Stomach (tissue), 8 donors: ENCODE measurements at regions not wholly inside any gene's neighbourhood (a gene's known extent, or its start where the extent isn't known, plus 50 kb on each side); places are given as distances from the start of the nearest gene placed in this dataset.

Source experiments
- DNase-seq, 2 donors: peaks; one replicate each; pipeline versions ENCODE4 v3.0.0 to v3.0.0-alpha.2; 2013 to 2019
- H3K27ac ChIP-seq, 5 donors: fragments of 200-600 bp in 4 of 5; sonication (generic) in 4 of 5; one replicate each; pipeline ENCODE4 v1.5.1; 2013 to 2019; ENCODE audit warnings: mild to moderate bottlenecking in 1 of 5, moderate library complexity in 1 of 5
- H3K27me3 ChIP-seq, 3 donors: fragments of 200-600 bp; sonication (generic); one replicate each; pipeline ENCODE4 v1.5.1; 2017 to 2019; ENCODE audit warnings: mixed run types in 1 of 3
- H3K36me3 ChIP-seq, 4 donors: fragments of 200-600 bp; sonication (generic); 1 replicate in 3 of 4; 2 replicates in 1 of 4; pipeline ENCODE4 v1.5.1; 2016 to 2019
- H3K4me1 ChIP-seq, 4 donors: fragments of 200-600 bp; sonication (generic); one replicate each; pipeline ENCODE4 v1.5.1; 2016 to 2019
- H3K4me3 ChIP-seq, 4 donors: fragments of 200-600 bp; sonication (generic) in 3 of 4; one replicate each; pipeline ENCODE4 v1.5.1; 2016 to 2019; ENCODE audit warnings: mild to moderate bottlenecking in 1 of 4
- H3K9me3 ChIP-seq, 4 donors: fragments of 200-600 bp; sonication (generic); one replicate each; pipeline ENCODE4 v1.5.1; 2016 to 2019
- EP300 ChIP-seq: sonication (generic); formaldehyde crosslinking; IDR thresholded peaks from one replicate; pipeline ENCODE4 v1.6.1; 2017; ENCODE audit warnings: antibody characterized with exemption
- POLR2A ChIP-seq, 4 donors: fragments of 450-650 bp; IDR thresholded peaks; one replicate each; pipeline ENCODE4 v1.6.1; 2016; ENCODE audit warnings: antibody characterized with exemption in 4 of 4, control low read depth in 2 of 4, mild to moderate bottlenecking in 1 of 4, moderate library complexity in 1 of 4
- POLR2AphosphoS5 ChIP-seq, 3 donors: sonication (generic); formaldehyde crosslinking; IDR thresholded peaks; one replicate each; pipeline ENCODE4 v1.6.1; 2016; ENCODE audit warnings: antibody characterized with exemption in 3 of 3
- WGBS, 5 donors: extraction: QIAGEN DNeasy Blood & Tissue Kit in 3 of 5; methylation state at CpG; one replicate each; pipeline versions ENCODE4 v1.1.5 to v1.1.7; 2013 to 2018; 5-methylcytosine and 5-hydroxymethylcytosine counted together
- intact Hi-C: fragments of 100-400 bp; cut with DNase I; formaldehyde crosslinking; loops from one replicate; pipeline ENCODE4 v1.15.1; 2023; ENCODE audit warnings: low total_unique reads
- TF ChIP-seq, protein P1 (sequence below), 7 experiments: fragments of 450-650 bp in 4 of 7; fragments of 200-600 bp in 3 of 7; sonication (generic) in 3 of 7; IDR thresholded peaks; one replicate each; pipeline ENCODE4 v1.5.1; 2016 to 2019; ENCODE audit warnings: antibody characterized with exemption in 7 of 7, control low read depth in 2 of 7, mild to moderate bottlenecking in 1 of 7
- donor health status: healthy with polysubstance abuse.
- donor health status: Bipolar disorder and iron deficiency.
- donor health status: healthy.

DNA sequence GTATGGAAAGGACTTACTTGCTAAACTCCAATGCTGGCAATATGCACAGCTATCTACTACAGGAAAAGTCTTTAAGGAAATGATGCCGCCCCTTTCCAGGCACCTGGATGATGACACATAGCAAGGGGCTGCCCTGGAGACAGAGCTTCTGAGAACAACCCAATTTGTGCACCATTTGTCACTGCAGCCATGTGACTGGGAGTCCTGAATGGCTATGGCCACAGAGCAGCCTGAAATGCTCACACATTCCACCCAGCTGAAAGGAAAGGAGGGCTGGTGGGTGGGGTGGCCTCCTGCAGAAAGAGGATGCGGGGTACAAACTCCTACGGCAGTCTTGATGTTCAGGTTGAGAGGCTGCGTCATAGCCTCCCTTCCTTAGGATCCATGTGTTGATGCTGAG lies 70.1 kb upstream of the FSTL4 start:
- intact Hi-C loops = no loop called here
- no peaks in the 10 kb centered on the region for H3K9me3 ChIP-seq
- DNase-seq = peak in 1 of 2 donors; percentile 17
- no peak overlapping the region for H3K4me3 ChIP-seq
- no peaks in the 10 kb centered on the region for H3K4me1 ChIP-seq
- TF ChIP-seq POLR2A (IDR thresholded peaks at IDR 0.05) (no peak), EP300 (no peak), POLR2AphosphoS5 (IDR thresholded peaks at IDR 0.05) (no peak)
- TF ChIP-seq, protein P1, sequence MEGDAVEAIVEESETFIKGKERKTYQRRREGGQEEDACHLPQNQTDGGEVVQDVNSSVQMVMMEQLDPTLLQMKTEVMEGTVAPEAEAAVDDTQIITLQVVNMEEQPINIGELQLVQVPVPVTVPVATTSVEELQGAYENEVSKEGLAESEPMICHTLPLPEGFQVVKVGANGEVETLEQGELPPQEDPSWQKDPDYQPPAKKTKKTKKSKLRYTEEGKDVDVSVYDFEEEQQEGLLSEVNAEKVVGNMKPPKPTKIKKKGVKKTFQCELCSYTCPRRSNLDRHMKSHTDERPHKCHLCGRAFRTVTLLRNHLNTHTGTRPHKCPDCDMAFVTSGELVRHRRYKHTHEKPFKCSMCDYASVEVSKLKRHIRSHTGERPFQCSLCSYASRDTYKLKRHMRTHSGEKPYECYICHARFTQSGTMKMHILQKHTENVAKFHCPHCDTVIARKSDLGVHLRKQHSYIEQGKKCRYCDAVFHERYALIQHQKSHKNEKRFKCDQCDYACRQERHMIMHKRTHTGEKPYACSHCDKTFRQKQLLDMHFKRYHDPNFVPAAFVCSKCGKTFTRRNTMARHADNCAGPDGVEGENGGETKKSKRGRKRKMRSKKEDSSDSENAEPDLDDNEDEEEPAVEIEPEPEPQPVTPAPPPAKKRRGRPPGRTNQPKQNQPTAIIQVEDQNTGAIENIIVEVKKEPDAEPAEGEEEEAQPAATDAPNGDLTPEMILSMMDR (IDR thresholded peaks at IDR 0.05) = no peak
- peaks cover 0 to 14% (median 0%) of the 10 kb centered on the region in 3 donors for H3K27me3 ChIP-seq
- no peak overlapping the region for H3K27ac ChIP-seq
- 65 to 94% (median 76%) methylated on average over 2 to 4 of the region's 4 CpGs for WGBS, 5 donors
- H3K36me3 ChIP-seq = no peaks in the 10 kb centered on the region

DNA sequence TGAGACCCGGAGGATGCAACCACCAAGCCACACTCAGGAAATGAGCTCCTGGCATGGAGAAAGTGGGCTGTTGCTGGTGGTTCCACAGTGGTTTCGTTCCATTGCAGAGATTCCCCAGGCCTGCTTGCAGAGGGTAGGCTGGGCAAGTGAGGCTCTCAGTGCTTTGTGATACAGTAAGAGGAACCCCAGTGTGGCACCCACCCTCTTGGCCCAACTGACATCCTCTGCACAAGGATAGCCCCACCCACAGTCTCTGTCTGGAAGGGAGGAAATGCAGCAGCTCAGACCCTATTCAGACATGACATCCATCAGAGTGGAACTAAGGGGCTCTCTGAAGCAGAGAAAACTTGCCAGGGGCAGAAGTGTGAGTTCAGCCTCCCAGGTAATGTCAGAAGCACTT lies 69.6 kb upstream of the FSTL4 start:
- H3K27me3 ChIP-seq = peaks cover 0 to 8% (median 0%) of the 10 kb centered on the region in 3 donors
- DNase-seq = peak in 1 of 2 donors; percentile 19
- H3K36me3 ChIP-seq = no peaks in the 10 kb centered on the region
- no peaks in the 10 kb centered on the region for H3K4me1 ChIP-seq
- no peak overlapping the region for H3K4me3 ChIP-seq
- TF ChIP-seq POLR2A (IDR thresholded peaks at IDR 0.05) = no peak
- no peak for TF ChIP-seq POLR2AphosphoS5 (IDR thresholded peaks at IDR 0.05)
- TF ChIP-seq, protein P1 (IDR thresholded peaks at IDR 0.05) = no peak
- TF ChIP-seq EP300 = no peak
- WGBS, 5 donors = 51 to 81% (median 74%) methylated on average over 2 of the region's 2 CpGs
- H3K9me3 ChIP-seq = no peaks in the 10 kb centered on the region
- no peak overlapping the region for H3K27ac ChIP-seq
- intact Hi-C loops = no loop called here

DNA sequence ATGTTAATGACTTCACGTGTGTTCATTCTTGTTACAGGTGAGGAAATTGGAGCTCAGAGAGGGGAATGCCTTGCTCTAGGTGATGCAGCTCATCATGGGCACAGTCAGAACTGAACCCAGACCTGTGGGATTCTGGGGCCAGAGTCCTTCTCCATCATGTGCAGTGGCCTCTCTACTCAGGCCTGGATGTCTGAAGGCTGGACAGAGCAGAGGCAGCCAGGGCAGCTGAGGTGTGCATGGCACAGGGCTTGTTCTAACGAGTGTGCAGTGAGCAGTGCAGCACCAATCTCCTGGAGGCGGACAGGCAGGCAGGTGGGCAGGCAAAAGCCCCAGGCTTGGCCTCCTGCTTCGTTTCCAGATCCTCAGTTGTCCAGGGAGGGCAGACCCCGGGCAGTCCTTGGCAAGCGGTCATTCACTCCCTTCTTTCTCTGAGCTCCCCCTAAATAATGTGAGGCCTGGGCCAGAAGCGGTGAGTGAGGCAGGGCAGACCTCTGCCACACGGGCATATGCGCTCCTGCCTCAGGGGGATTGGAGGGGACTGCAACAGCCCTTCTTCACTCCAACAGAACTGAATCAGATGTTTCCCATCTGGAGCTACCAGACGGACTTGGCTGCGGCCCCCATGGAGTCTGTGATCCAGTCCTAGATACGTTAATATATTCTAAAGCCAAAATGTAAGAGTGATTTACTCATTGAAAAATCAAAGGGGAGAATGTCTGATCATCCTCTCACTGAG lies 68.7 kb upstream of the FSTL4 start:
- intact Hi-C loops = no loop called here
- TF ChIP-seq POLR2A (IDR thresholded peaks at IDR 0.05) (no peak), POLR2AphosphoS5 (IDR thresholded peaks at IDR 0.05) (no peak), EP300 (no peak)
- TF ChIP-seq, protein P1 (IDR thresholded peaks at IDR 0.05) = no peak
- peak; percentile 13 to 35 for DNase-seq
- Histone ChIP-seq H3K27me3 (peaks cover 0 to 3% (median 0%) of the 10 kb centered on the region in 3 donors), H3K4me3 (no peak overlapping the region), H3K36me3 (no peaks in the 10 kb centered on the region), H3K4me1 (no peaks in the 10 kb centered on the region), H3K27ac (no peak overlapping the region), H3K9me3 (no peaks in the 10 kb centered on the region)
- 68 to 80% (median 75%) methylated on average over 9 to 12 of the region's 12 CpGs for WGBS, 5 donors

DNA sequence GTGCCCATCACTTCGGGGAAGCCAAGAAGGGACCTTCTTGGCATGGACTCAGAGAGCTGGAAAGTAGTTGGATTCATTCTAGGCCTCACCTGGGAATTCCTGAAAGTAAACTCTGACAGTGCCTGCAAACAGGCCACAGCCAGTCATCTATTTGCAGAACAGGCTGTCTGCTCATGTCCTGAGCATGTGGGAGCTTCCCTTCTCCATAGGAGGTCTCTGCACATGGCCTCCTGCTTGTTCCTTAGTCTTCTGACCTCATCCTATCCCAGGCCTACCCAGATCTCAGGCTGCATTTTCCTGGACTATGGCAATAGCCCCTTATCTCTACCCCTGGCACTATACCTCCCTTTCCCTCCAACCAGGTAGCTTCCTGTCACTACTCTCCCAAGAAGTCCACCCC lies 67.2 kb upstream of the FSTL4 start:
- Histone ChIP-seq H3K36me3 (no peaks in the 10 kb centered on the region), H3K4me3 (no peak overlapping the region), H3K4me1 (no peaks in the 10 kb centered on the region), H3K27ac (no peak overlapping the region), H3K9me3 (no peaks in the 10 kb centered on the region), H3K27me3 (peaks cover 0 to 3% (median 0%) of the 10 kb centered on the region in 3 donors)
- 64 to 76% (median 70%) methylated on average over 1 of the region's 1 CpG for WGBS, 5 donors
- TF ChIP-seq, protein P1 (IDR thresholded peaks at IDR 0.05) = no peak
- TF ChIP-seq POLR2A (IDR thresholded peaks at IDR 0.05) (no peak), POLR2AphosphoS5 (IDR thresholded peaks at IDR 0.05) (no peak), EP300 (no peak)
- intact Hi-C loops = no loop called here
- no peak for DNase-seq
